Neural progenitor cell (in vitro differentiated cells): ENCODE measurements at regions not wholly inside any gene's neighbourhood (a gene's known extent, or its start where the extent isn't known, plus 50 kb on each side); places are given as distances from the start of the nearest gene placed in this dataset.

Experiments used
- DNase-seq: peaks from one replicate; pipeline ENCODE4 v3.0.0-alpha.2; 2016; ENCODE audit warnings: low spot score
- H2AFZ ChIP-seq: fragments of 200-600 bp; sonication (generic); replicated peaks from 2 replicates; pipeline ENCODE4 v1.6.1; 2016; ENCODE audit warnings: antibody characterized with exemption
- H3F3A ChIP-seq: fragments of 200-600 bp; sonication (generic); 2 replicates; pipeline ENCODE4 v1.6.1; 2016; ENCODE audit warnings: antibody characterized with exemption, low read depth
- H3K27ac ChIP-seq: fragments of 200-600 bp; sonication (generic); 2 replicates; pipeline ENCODE4 v1.5.1; 2016; ENCODE audit warnings: mild to moderate bottlenecking
- H3K27me3 ChIP-seq: fragments of 200-600 bp; sonication (generic); 2 replicates; pipeline ENCODE4 v1.6.1; 2016; ENCODE audit warnings: mild to moderate bottlenecking, moderate library complexity
- H3K36me3 ChIP-seq: fragments of 200-600 bp; sonication (generic); 2 replicates; pipeline ENCODE4 v1.5.1; 2016
- H3K4me1 ChIP-seq: fragments of 200-600 bp; sonication (generic); 2 replicates; pipeline ENCODE4 v1.6.1; 2016; ENCODE audit warnings: mixed run types
- H3K4me2 ChIP-seq: fragments of 200-600 bp; sonication (generic); 2 replicates; pipeline ENCODE4 v1.6.1; 2016
- H3K4me3 ChIP-seq: fragments of 200-600 bp; sonication (generic); 2 replicates; pipeline ENCODE4 v1.5.1; 2016
- H3K79me2 ChIP-seq: fragments of 200-600 bp; sonication (generic); 2 replicates; pipeline ENCODE4 v1.6.1; 2016; ENCODE audit warnings: low read depth
- H3K9ac ChIP-seq: fragments of 200-600 bp; sonication (generic); 2 replicates; pipeline ENCODE4 v1.6.1; 2016
- H3K9me3 ChIP-seq: fragments of 200-600 bp; sonication (generic); 2 replicates; pipeline ENCODE4 v1.5.1; 2016; ENCODE audit warnings: low read depth
- H4K20me1 ChIP-seq: fragments of 200-600 bp; sonication (generic); 2 replicates; pipeline ENCODE4 v1.6.1; 2016; ENCODE audit warnings: low read depth
- H3K27ac Mint-ChIP-seq: 3 replicates; pipeline ENCODE4 v1.8.0; 2021; ENCODE audit warnings: mixed read lengths
- H3K27me3 Mint-ChIP-seq: 2 replicates; pipeline ENCODE4 v1.8.0; 2022; ENCODE audit warnings: low read depth, mild to moderate bottlenecking, inconsistent platforms, moderate library complexity, mixed read lengths; ENCODE audit not compliant: insufficient read depth
- H3K36me3 Mint-ChIP-seq: 3 replicates; pipeline ENCODE4 v1.8.0; 2021; ENCODE audit warnings: mixed read lengths
- H3K4me1 Mint-ChIP-seq: 3 replicates; pipeline ENCODE4 v1.8.0; 2021; ENCODE audit warnings: mixed read lengths
- H3K4me3 Mint-ChIP-seq: 3 replicates; pipeline ENCODE4 v1.8.0; 2021; ENCODE audit warnings: mild to moderate bottlenecking, moderate library complexity, mixed read lengths
- H3K9me3 Mint-ChIP-seq: 3 replicates; pipeline ENCODE4 v1.8.0; 2020; ENCODE audit warnings: mixed read lengths
- EZH2 ChIP-seq: fragments of 200-600 bp; sonication (generic); IDR thresholded peaks from 2 replicates; pipeline ENCODE4 v1.6.1; 2017; ENCODE audit warnings: antibody characterized with exemption, mild to moderate bottlenecking, moderate library complexity
- EZH2phosphoT487 ChIP-seq: fragments of 200-600 bp; sonication (generic); IDR thresholded peaks from 2 replicates; pipeline ENCODE4 v1.6.1; 2017; ENCODE audit warnings: antibody characterized with exemption
- TF ChIP-seq, protein P1 (sequence below): fragments of 200-600 bp; sonication (generic); IDR thresholded peaks from 2 replicates; pipeline ENCODE4 v1.5.1; 2017; ENCODE audit warnings: antibody characterized with exemption, mild to moderate bottlenecking

DNA sequence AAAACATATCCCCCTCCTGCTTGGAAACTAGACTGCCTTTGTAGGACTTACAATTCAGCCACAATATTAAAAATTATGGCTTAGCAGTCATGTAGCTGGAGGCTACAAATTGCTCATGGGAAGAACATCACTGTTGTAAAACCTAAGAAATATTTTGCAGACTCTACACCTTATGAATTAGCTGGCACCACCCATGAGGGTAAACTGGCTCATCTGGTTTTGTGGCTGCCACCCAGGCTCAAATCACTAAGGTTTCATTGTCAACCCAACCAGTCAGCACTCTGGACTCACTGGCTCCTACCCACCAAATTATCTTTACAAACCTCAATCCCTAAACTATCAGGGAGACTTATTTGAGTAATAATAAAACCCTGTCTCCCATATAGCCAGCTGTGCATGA lies 100.7 kb upstream of the OLFM3 start:
- H4K20me1 ChIP-seq = no peaks in the 10 kb centered on the region

DNA sequence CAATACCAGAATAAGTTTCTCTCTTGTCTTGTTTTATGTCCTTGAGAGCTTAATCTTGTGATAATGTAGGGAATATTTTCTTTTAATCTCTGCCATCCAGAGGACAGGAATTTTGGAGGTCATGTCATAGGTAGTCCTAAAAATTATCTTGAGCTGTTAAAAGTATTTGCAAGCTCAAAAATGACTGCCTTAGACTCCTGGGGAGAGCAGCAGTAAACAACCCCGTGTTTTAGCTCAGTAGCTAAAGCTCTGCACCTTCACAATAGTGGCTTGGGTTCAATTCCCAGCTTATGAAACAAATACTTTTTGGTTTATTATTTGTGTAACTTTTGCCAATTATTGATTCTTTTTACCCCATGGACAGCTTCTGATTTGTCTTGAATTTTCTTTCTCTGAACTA lies 99.4 kb upstream of the OLFM3 start:
- Histone ChIP-seq H3K4me2 (no peak overlapping the region), H3K9me3 (no peaks in the 10 kb centered on the region), H2AFZ (no peak overlapping the region), H3K9ac (no peak overlapping the region), H4K20me1 (no peaks in the 10 kb centered on the region), H3K36me3 (no peaks in the 10 kb centered on the region), H3K4me1 (peaks cover 11% of the 10 kb centered on the region), H3K27ac (no peak overlapping the region), H3K27me3 (no peaks in the 10 kb centered on the region), H3F3A (peaks cover 8% of the 10 kb centered on the region), H3K79me2 (no peaks in the 10 kb centered on the region), H3K4me3 (no peak overlapping the region)
- no peaks in the 10 kb centered on the region for H3K36me3 Mint-ChIP-seq
- TF ChIP-seq, protein P1, sequence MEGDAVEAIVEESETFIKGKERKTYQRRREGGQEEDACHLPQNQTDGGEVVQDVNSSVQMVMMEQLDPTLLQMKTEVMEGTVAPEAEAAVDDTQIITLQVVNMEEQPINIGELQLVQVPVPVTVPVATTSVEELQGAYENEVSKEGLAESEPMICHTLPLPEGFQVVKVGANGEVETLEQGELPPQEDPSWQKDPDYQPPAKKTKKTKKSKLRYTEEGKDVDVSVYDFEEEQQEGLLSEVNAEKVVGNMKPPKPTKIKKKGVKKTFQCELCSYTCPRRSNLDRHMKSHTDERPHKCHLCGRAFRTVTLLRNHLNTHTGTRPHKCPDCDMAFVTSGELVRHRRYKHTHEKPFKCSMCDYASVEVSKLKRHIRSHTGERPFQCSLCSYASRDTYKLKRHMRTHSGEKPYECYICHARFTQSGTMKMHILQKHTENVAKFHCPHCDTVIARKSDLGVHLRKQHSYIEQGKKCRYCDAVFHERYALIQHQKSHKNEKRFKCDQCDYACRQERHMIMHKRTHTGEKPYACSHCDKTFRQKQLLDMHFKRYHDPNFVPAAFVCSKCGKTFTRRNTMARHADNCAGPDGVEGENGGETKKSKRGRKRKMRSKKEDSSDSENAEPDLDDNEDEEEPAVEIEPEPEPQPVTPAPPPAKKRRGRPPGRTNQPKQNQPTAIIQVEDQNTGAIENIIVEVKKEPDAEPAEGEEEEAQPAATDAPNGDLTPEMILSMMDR = no peak
- no peak for TF ChIP-seq EZH2
- TF ChIP-seq EZH2phosphoT487 = no peak
- peaks cover 8% of the 10 kb centered on the region for H3K9me3 Mint-ChIP-seq
- peaks cover 14% of the 10 kb centered on the region for H3K4me1 Mint-ChIP-seq
- H3K27ac Mint-ChIP-seq = no peak overlapping the region
- no peak overlapping the region for H3K4me3 Mint-ChIP-seq
- peak; percentile 37 for DNase-seq
- no peaks in the 10 kb centered on the region for H3K27me3 Mint-ChIP-seq

More for the DNA sequence above, 100.7 kb upstream of the OLFM3 start:
- TF ChIP-seq, protein P1 = no peak
- TF ChIP-seq EZH2 (no peak), EZH2phosphoT487 (no peak)
- no peak overlapping the region for H3K4me3 Mint-ChIP-seq
- Histone ChIP-seq H2AFZ (no peak overlapping the region), H3K4me2 (no peak overlapping the region), H3K27ac (no peak overlapping the region), H3F3A (peaks cover 7% of the 10 kb centered on the region), H3K79me2 (no peaks in the 10 kb centered on the region), H3K27me3 (no peaks in the 10 kb centered on the region), H3K4me1 (peaks cover 14% of the 10 kb centered on the region), H3K9ac (no peak overlapping the region), H3K4me3 (no peak overlapping the region), H3K9me3 (no peaks in the 10 kb centered on the region), H3K36me3 (no peaks in the 10 kb centered on the region)
- H3K27me3 Mint-ChIP-seq = no peaks in the 10 kb centered on the region
- peaks cover 11% of the 10 kb centered on the region for H3K4me1 Mint-ChIP-seq
- H3K36me3 Mint-ChIP-seq = no peaks in the 10 kb centered on the region
- no peak overlapping the region for H3K27ac Mint-ChIP-seq
- DNase-seq = no peak
- no peaks in the 10 kb centered on the region for H3K9me3 Mint-ChIP-seq

DNA sequence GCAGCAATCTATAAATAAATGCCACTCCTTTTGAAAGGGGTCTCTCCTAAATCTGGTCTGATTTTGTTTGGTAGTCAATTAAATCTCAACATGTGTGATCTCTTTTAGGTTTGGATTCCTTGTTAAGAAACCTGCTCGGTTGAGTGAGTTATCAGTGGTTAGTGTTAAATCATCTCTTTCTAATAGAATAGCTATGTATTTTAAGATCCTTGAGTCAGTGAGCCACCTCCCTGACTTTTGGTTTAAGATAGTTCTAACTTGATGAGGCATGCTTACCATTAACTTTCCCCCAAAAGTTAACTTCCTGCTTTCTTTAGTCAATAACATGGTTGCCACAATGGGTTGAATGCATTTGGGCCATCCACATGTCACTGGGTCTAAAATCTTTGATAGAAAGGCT lies 93.1 kb upstream of the OLFM3 start:
- Histone ChIP-seq H3K79me2 (no peaks in the 10 kb centered on the region), H3K27me3 (no peaks in the 10 kb centered on the region), H3K4me3 (no peak overlapping the region), H3K4me2 (no peak overlapping the region), H4K20me1 (no peaks in the 10 kb centered on the region), H3F3A (peaks cover 8% of the 10 kb centered on the region), H3K36me3 (no peaks in the 10 kb centered on the region), H3K4me1 (peaks cover 22% of the 10 kb centered on the region), H2AFZ (no peak overlapping the region), H3K9ac (no peak overlapping the region), H3K27ac (no peak overlapping the region), H3K9me3 (no peaks in the 10 kb centered on the region)
- Mint-ChIP-seq H3K4me1 (peaks cover 20% of the 10 kb centered on the region), H3K36me3 (no peaks in the 10 kb centered on the region), H3K9me3 (peaks cover 25% of the 10 kb centered on the region), H3K4me3 (no peak overlapping the region), H3K27me3 (peaks cover 2% of the 10 kb centered on the region), H3K27ac (no peak overlapping the region)
- DNase-seq = no peak
- TF ChIP-seq EZH2 (no peak), EZH2phosphoT487 (no peak)
- TF ChIP-seq, protein P1 = no peak
